MCF 10A (cell line): ENCODE measurements at regions not wholly inside any gene's neighbourhood (a gene's known extent, or its start where the extent isn't known, plus 50 kb on each side); places are given as distances from the start of the nearest gene placed in this dataset.
A peak's percentile ranks its signal among the peaks of the same experiment; 100 is the strongest.
"Not testable (repeated sequence)": the region's sequence is repeated elsewhere in the genome, so short reads cannot be mapped to it uniquely, and the experiment has no call there.

Source experiments
- BruUV-seq: library from RNA; stranded (reverse); fragments of 400-500 nt; replicated peaks from 2 replicates; lab custom pipeline; 2021; lab: Mats Ljungman, UMichigan
- CTCF ChIA-PET: fragments of 300-600 bp; sonication (Branson Sonifier 250); formaldehyde crosslinking; extraction: SDS; loops from one replicate; lab custom pipeline; 2021; ENCODE audit warnings: antibody characterized with exemption, inconsistent platforms; lab: Yijun Ruan, JAX
- POLR2A ChIA-PET: fragments of 300-600, 350-650 bp; sonication (Branson Sonifier 250); formaldehyde crosslinking; extraction: SDS; loops from one replicate; lab custom pipeline; 2020; ENCODE audit warnings: antibody characterized with exemption, inconsistent platforms; lab: Yijun Ruan, JAX
- DNase-seq: peaks from one replicate; pipeline ENCODE4 v3.0.0-alpha.2; 2018; ENCODE audit not compliant: unreplicated experiment
- H3K27ac Mint-ChIP-seq: one replicate; pipeline ENCODE4 v1.8.0; 2022; ENCODE audit warnings: mild to moderate bottlenecking, low read depth, mixed read lengths; ENCODE audit not compliant: unreplicated experiment
- H3K27me3 Mint-ChIP-seq: one replicate; pipeline ENCODE4 v1.8.0; 2022; ENCODE audit warnings: mixed read lengths; ENCODE audit not compliant: insufficient read depth, unreplicated experiment
- H3K36me3 Mint-ChIP-seq: one replicate; pipeline ENCODE4 v1.8.0; 2022; ENCODE audit warnings: mild to moderate bottlenecking, moderate library complexity, mixed read lengths; ENCODE audit not compliant: insufficient read depth, unreplicated experiment
- H3K4me1 Mint-ChIP-seq: one replicate; pipeline ENCODE4 v1.8.0; 2022; ENCODE audit warnings: mixed read lengths; ENCODE audit not compliant: insufficient read depth, unreplicated experiment
- H3K4me3 Mint-ChIP-seq: one replicate; pipeline ENCODE4 v1.8.0; 2022; ENCODE audit warnings: mild to moderate bottlenecking, moderate library complexity, mixed read lengths; ENCODE audit not compliant: unreplicated experiment
- H3K9me3 Mint-ChIP-seq: one replicate; pipeline ENCODE4 v1.8.0; 2022; ENCODE audit warnings: mixed read lengths; ENCODE audit not compliant: unreplicated experiment
- intact Hi-C: fragments of 100-400 bp; cut with micrococcal nuclease; formaldehyde crosslinking; loops from 2 replicates; pipeline ENCODE4 v1.14.1; 2022
- TF ChIP-seq, protein P1 (sequence below): fragments of 200-600 bp; IDR thresholded peaks from one replicate; pipeline ENCODE4 v1.8.0; 2022; ENCODE audit warnings: antibody characterized with exemption, mild to moderate bottlenecking; ENCODE audit not compliant: unreplicated experiment

DNA sequence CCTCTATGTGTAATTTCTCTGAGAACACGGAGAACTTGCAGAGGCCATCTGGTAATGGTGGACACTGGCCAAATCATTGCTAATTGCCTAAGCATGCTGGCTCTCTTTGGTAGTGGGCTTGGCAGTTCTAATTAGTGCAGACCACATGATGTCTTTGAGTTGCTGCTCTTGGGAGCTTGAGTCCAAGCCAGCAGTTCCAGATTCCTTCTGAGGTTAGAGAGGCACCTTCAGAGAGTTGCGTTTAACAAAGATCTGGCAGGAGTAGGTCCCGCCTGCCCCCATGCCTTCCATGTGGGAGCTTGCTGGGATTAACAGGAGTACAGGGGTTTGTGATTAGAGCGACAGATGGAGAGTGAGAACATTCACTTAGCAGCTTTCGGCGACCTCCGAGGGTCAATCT lies 449.0 kb upstream of the LMCD1 start:
- Mint-ChIP-seq H3K9me3 (peaks cover 14% of the 10 kb centered on the region), H3K4me1 (peaks cover 22% of the 10 kb centered on the region), H3K36me3 (no peaks in the 10 kb centered on the region), H3K4me3 (no peak overlapping the region), H3K27ac (no peak overlapping the region), H3K27me3 (no peaks in the 10 kb centered on the region)
- BruUV-seq: no TSS peak
- no peak for DNase-seq
- ChIA-PET CTCF (interaction anchor here (1.2 kb wide), 1 partner anchor 252 kb away, joined by 6 read pairs; no protein-coding TSS in a partner anchor), POLR2A (no interaction called here)
- TF ChIP-seq, protein P1, sequence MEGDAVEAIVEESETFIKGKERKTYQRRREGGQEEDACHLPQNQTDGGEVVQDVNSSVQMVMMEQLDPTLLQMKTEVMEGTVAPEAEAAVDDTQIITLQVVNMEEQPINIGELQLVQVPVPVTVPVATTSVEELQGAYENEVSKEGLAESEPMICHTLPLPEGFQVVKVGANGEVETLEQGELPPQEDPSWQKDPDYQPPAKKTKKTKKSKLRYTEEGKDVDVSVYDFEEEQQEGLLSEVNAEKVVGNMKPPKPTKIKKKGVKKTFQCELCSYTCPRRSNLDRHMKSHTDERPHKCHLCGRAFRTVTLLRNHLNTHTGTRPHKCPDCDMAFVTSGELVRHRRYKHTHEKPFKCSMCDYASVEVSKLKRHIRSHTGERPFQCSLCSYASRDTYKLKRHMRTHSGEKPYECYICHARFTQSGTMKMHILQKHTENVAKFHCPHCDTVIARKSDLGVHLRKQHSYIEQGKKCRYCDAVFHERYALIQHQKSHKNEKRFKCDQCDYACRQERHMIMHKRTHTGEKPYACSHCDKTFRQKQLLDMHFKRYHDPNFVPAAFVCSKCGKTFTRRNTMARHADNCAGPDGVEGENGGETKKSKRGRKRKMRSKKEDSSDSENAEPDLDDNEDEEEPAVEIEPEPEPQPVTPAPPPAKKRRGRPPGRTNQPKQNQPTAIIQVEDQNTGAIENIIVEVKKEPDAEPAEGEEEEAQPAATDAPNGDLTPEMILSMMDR: no peak
- intact Hi-C loops: no loop called here

DNA sequence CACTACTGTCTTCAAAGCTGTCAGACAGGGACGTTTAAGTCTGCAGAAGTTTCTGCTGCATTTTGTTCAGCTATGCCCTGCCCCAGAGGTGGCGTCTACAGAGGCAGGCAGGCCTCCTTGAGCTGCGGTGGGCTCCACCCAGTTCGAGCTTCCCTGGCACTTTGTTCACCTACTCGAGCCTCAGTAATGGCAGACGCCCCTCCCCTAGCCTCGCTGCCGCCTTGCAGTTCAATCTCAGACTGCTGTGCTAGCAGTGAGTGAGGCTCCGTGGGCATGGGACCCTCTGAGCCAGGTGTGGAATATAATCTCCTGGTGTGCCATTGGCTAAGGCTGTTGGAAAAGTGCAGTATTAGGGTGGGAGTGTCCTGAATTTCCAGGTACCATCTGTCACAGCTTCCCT lies 433.5 kb upstream of the LMCD1 start:
- DNase-seq, H3K4me3 Mint-ChIP-seq, POLR2A ChIA-PET, BruUV-seq, H3K9me3 Mint-ChIP-seq, H3K27me3 Mint-ChIP-seq, intact Hi-C loops, H3K27ac Mint-ChIP-seq, H3K36me3 Mint-ChIP-seq: not testable (repeated sequence)
- CTCF ChIA-PET: interaction anchor here (0.7 kb wide), 1 partner anchor 34 kb away, joined by 4 read pairs; no protein-coding TSS in a partner anchor
- peaks cover 16% of the 10 kb centered on the region for H3K4me1 Mint-ChIP-seq

DNA sequence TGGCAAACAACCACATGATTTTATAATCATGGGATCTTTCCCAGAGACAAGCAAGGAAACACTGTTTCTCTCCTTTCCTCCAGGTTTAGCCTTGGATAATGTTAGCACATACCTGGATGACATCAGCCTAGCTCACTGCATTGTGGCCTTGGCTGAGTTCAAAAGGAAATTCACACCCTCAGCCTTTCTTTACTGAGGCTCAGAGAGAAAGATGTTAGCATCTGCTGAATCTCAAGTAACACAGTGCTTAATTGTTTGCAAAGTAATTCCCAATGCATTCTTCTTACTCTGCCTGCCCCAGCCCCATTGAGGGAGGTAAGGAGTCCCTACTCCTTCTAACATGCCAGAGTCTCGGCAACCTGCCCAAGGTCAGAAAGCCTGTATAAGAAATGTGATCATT lies 432.2 kb upstream of the LMCD1 start:
- POLR2A ChIA-PET: no interaction called here
- intact Hi-C loops: no loop called here
- TF ChIP-seq, protein P1: no peak
- no peak for DNase-seq
- peak overlapping the region; percentile 36 for H3K27ac Mint-ChIP-seq
- CTCF ChIA-PET: interaction anchor here (1.0 kb wide), 1 partner anchor 273 kb away, joined by 3 read pairs; no protein-coding TSS in a partner anchor
- BruUV-seq: no TSS peak
- H3K9me3 Mint-ChIP-seq: peaks cover 7% of the 10 kb centered on the region
- no peak overlapping the region for H3K4me3 Mint-ChIP-seq
- H3K36me3 Mint-ChIP-seq: no peaks in the 10 kb centered on the region
- no peaks in the 10 kb centered on the region for H3K27me3 Mint-ChIP-seq
- H3K4me1 Mint-ChIP-seq: peaks cover 16% of the 10 kb centered on the region

DNA sequence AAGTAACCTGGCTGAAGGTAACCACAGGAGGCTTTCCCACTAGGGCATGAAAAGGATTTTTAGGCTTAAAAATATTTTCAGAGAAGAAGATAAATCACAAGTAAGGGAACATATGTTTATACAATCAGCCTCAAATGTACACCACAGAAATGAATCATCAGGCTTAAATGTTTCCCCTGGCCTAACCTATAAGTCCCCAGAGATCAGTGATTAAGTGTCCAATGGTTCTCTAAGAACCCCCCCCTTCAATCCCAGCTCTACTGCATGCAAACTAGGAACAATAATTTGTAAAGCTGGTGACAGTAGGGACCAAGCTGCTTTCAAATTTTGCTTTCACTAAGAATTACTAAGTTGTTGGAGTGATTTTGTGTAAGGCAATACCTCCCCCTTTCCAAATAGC lies 431.6 kb upstream of the LMCD1 start:
- peaks cover 16% of the 10 kb centered on the region for H3K4me1 Mint-ChIP-seq
- TF ChIP-seq, protein P1: no peak
- BruUV-seq: no TSS peak
- H3K27me3 Mint-ChIP-seq: no peaks in the 10 kb centered on the region
- peak; percentile 5 for DNase-seq
- peaks cover 7% of the 10 kb centered on the region for H3K9me3 Mint-ChIP-seq
- CTCF ChIA-PET: interaction anchor here (0.5 to 1.0 kb wide), 2 partner anchors 273 to 1071 kb away, joined by 3 to 4 read pairs; no protein-coding TSS in a partner anchor
- intact Hi-C loops: no loop called here
- no peaks in the 10 kb centered on the region for H3K36me3 Mint-ChIP-seq
- peak overlapping the region; percentile 36 for H3K27ac Mint-ChIP-seq
- H3K4me3 Mint-ChIP-seq: no peak overlapping the region
- POLR2A ChIA-PET: no interaction called here

DNA sequence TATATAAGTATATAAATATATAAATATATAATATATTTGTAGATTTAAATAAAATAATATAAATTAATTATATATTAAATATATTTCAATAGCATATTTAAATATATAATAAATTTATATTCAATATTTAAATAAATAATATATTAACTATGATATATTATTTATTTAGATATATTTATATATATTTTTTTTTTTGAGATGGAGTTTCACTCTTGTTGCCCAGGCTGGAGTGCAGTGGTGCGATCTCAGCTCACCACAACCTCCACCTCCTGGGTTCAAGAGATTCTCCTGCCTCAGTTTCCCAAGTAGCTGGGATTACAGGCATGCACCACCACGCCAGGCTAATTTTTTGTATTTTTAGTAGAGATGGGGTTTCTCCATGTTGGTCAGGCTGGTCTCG lies 426.9 kb upstream of the LMCD1 start:
- H3K36me3 Mint-ChIP-seq, intact Hi-C loops, BruUV-seq, H3K27me3 Mint-ChIP-seq, POLR2A ChIA-PET, H3K4me3 Mint-ChIP-seq, DNase-seq, H3K27ac Mint-ChIP-seq, H3K9me3 Mint-ChIP-seq: not testable (repeated sequence)
- CTCF ChIA-PET: interaction anchor here (1.5 kb wide), 1 partner anchor 274 kb away, joined by 3 read pairs; no protein-coding TSS in a partner anchor
- H3K4me1 Mint-ChIP-seq: peaks cover 13% of the 10 kb centered on the region
